Esophagus squamous epithelium (tissue), 5 donors: ENCODE measurements at regions not wholly inside any gene's neighbourhood (a gene's known extent, or its start where the extent isn't known, plus 50 kb on each side); places are given as distances from the start of the nearest gene placed in this dataset.

Experiments used
- DNase-seq: peaks from one replicate; lab custom pipeline; 2025; lab: John Stamatoyannopoulos, UW
- H3K27ac ChIP-seq, 4 donors: fragments of 200-600 bp; sonication (generic); one replicate each; pipeline ENCODE4 v1.5.1; 2016 to 2019; ENCODE audit warnings: mild to moderate bottlenecking in 1 of 4
- H3K27me3 ChIP-seq, 4 donors: fragments of 200-600 bp; sonication (generic); 1 replicate in 3 of 4; 2 replicates in 1 of 4; pipeline versions ENCODE4 v1.5.1 to v1.6.0; 2017 to 2021; ENCODE audit warnings: antibody characterized with exemption in 1 of 4
- H3K36me3 ChIP-seq, 3 donors: fragments of 200-600 bp; sonication (generic); one replicate each; pipeline ENCODE4 v1.5.1; 2016 to 2019
- H3K4me1 ChIP-seq, 3 donors: fragments of 200-600 bp; sonication (generic); one replicate each; pipeline ENCODE4 v1.5.1; 2017 to 2019
- H3K4me3 ChIP-seq, 4 donors: fragments of 200-600 bp; sonication (generic); 1 replicate in 3 of 4; 2 replicates in 1 of 4; pipeline ENCODE4 v1.5.1; 2016 to 2019; ENCODE audit warnings: mild to moderate bottlenecking in 2 of 4, moderate library complexity in 1 of 4
- H3K9me3 ChIP-seq, 3 donors: fragments of 200-600 bp; sonication (generic); one replicate each; pipeline ENCODE4 v1.5.1; 2016 to 2019
- POLR2A ChIP-seq, 4 donors: fragments of 450-650 bp; IDR thresholded peaks; one replicate each; pipeline ENCODE4 v1.6.1; 2017; ENCODE audit warnings: antibody characterized with exemption in 4 of 4, mild to moderate bottlenecking in 4 of 4, moderate library complexity in 3 of 4
- WGBS, 2 donors: methylation state at CpG; one replicate each; pipeline ENCODE4 v1.1.5; 2018; 5-methylcytosine and 5-hydroxymethylcytosine counted together
- intact Hi-C: fragments of 100-400 bp; cut with DNase I; formaldehyde crosslinking; loops from one replicate; pipeline ENCODE4 v1.15.0; 2022
- TF ChIP-seq, protein P1 (sequence below), 6 experiments: fragments of 450-650 bp in 4 of 6; fragments of 200-600 bp in 2 of 6; sonication (generic) in 2 of 6; IDR thresholded peaks; one replicate each; pipeline ENCODE4 v1.5.1; 2016 to 2019; ENCODE audit warnings: antibody characterized with exemption in 6 of 6, mild to moderate bottlenecking in 4 of 6, moderate library complexity in 4 of 6
- donor health status: DM: yes; HTN: yes; CAD: no.

DNA sequence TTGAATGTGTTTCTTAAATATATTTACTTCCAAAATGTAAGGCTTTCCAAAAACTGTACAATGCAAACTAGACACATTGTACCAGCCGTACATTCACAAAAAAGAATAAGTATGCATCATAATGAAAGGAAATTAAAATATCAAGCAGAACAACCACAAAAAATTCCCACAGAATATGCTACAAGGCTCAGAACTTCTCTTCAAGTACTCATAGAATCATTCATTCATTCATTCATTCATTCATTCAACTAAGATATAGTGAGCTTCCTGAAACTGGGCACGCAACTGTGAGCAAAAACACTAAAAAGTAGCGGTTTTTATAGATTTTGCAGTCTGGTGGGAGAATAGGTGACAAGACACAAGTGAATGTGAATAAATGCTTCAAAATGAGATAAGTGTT is 690.1 kb downstream of the KCNA4 start:
- DNase-seq = no peak
- no peak overlapping the region for H3K27ac ChIP-seq
- no peaks in the 10 kb centered on the region for H3K9me3 ChIP-seq
- no peaks in the 10 kb centered on the region for H3K36me3 ChIP-seq
- 72 to 84% methylated on average over 3 of the region's 3 CpGs for WGBS, 2 donors
- no peak overlapping the region for H3K4me3 ChIP-seq
- no peaks in the 10 kb centered on the region for H3K4me1 ChIP-seq
- intact Hi-C loops = no loop called here
- H3K27me3 ChIP-seq = peaks cover 0 to 9% (median 0%) of the 10 kb centered on the region in 4 donors
- no peak for TF ChIP-seq POLR2A (IDR thresholded peaks at IDR 0.05)
- TF ChIP-seq, protein P1, sequence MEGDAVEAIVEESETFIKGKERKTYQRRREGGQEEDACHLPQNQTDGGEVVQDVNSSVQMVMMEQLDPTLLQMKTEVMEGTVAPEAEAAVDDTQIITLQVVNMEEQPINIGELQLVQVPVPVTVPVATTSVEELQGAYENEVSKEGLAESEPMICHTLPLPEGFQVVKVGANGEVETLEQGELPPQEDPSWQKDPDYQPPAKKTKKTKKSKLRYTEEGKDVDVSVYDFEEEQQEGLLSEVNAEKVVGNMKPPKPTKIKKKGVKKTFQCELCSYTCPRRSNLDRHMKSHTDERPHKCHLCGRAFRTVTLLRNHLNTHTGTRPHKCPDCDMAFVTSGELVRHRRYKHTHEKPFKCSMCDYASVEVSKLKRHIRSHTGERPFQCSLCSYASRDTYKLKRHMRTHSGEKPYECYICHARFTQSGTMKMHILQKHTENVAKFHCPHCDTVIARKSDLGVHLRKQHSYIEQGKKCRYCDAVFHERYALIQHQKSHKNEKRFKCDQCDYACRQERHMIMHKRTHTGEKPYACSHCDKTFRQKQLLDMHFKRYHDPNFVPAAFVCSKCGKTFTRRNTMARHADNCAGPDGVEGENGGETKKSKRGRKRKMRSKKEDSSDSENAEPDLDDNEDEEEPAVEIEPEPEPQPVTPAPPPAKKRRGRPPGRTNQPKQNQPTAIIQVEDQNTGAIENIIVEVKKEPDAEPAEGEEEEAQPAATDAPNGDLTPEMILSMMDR (IDR thresholded peaks at IDR 0.05) = no peak

DNA sequence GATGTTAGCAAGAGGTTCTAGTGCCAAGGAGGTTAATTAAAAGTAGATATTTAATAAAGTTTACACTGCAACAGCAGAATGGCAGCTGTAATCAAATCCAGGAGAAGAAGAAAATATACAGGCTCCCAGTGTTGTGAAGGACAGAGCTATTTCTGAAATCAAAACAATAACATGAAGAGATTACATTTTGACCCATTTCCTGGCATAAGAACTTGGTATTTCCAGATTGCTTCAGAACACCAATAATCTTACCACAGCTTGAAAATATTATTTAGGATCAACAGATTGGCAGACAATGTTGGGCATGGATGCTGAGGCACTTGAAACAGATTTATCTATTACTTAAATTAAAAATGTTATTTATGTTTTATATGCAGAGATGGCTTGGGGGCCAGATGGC is 692.5 kb downstream of the KCNA4 start:
- Histone ChIP-seq H3K27me3 (peaks cover 0 to under 1% (median 0%) of the 10 kb centered on the region in 4 donors), H3K36me3 (no peaks in the 10 kb centered on the region), H3K4me3 (no peak overlapping the region), H3K4me1 (no peaks in the 10 kb centered on the region), H3K27ac (no peak overlapping the region), H3K9me3 (no peaks in the 10 kb centered on the region)
- no peak for DNase-seq
- no peak for TF ChIP-seq POLR2A (IDR thresholded peaks at IDR 0.05)
- TF ChIP-seq, protein P1 (IDR thresholded peaks at IDR 0.05) = no peak
- intact Hi-C loops = no loop called here

DNA sequence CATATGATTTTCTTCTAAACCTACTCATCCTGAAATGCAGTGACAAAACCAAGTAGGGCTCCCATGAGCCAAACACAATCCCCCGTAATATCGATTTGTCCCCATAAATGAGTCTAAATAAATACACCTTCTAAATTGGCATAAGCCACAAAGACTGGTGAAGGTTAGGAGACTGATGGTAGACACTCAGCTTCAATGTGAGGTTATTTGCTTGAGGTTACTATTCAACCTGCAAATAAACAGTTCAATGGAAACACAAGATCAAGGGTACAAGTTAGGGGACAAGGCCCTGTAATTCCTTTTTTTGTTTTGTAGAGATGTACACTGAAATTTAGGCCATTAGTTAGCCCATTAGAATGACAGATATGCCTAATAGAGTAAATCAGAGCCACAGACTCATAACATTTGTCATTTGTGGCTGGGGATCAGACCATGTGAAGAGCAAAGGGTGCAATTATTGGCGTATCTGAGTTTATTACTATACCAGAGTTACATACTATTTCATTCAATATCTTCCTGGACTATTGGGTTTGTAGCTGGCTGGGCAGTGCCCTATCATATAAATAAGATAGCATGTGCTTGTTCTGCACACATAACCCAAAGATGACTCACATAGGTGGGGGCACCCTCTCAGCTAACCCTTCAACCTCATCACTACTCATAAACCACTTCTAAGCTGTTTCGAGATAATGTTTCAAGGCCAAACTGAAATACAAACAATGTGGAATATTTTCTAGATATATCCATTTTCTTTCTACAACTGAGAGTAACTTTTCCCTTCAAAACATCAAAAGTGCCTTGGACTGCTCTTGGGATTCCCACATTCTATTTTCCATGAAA is 695.3 kb downstream of the KCNA4 start:
- WGBS, 2 donors = 78 to 85% methylated on average over 4 of the region's 4 CpGs
- intact Hi-C loops = no loop called here

DNA sequence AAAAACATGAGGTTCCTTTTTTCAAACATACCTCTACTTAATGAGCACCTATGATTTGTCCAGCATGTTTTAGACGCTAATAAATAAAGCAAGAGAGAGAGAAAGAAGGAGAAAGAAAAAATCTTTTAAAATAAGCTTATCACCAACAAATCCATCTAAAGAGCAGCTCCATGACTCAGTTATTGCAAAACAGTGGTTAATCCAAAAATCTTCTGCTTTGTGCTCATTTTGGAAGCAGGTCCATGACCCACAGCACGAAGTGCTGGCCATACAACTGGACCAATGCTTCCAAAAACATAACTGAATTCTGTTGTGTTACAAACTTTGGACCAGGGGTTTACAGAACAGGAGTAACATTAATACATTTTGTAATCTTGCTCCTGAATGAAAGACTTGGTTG is 696.6 kb downstream of the KCNA4 start:
- Histone ChIP-seq H3K27ac (no peak overlapping the region), H3K4me3 (no peak overlapping the region), H3K27me3 (no peaks in the 10 kb centered on the region), H3K9me3 (no peaks in the 10 kb centered on the region), H3K4me1 (no peaks in the 10 kb centered on the region), H3K36me3 (no peaks in the 10 kb centered on the region)
- no peak for TF ChIP-seq POLR2A (IDR thresholded peaks at IDR 0.05)
- TF ChIP-seq, protein P1 (IDR thresholded peaks at IDR 0.05) = no peak
- 50 to 55% methylated on average over 2 of the region's 2 CpGs for WGBS, 2 donors
- no peak for DNase-seq
- intact Hi-C loops = no loop called here

More for the DNA sequence above, 695.3 kb downstream of the KCNA4 start:
- Histone ChIP-seq H3K27me3 (no peaks in the 10 kb centered on the region), H3K36me3 (no peaks in the 10 kb centered on the region), H3K4me3 (no peak overlapping the region), H3K4me1 (no peaks in the 10 kb centered on the region), H3K27ac (no peak overlapping the region), H3K9me3 (no peaks in the 10 kb centered on the region)
- no peak for DNase-seq
- TF ChIP-seq POLR2A (IDR thresholded peaks at IDR 0.05) = no peak

DNA sequence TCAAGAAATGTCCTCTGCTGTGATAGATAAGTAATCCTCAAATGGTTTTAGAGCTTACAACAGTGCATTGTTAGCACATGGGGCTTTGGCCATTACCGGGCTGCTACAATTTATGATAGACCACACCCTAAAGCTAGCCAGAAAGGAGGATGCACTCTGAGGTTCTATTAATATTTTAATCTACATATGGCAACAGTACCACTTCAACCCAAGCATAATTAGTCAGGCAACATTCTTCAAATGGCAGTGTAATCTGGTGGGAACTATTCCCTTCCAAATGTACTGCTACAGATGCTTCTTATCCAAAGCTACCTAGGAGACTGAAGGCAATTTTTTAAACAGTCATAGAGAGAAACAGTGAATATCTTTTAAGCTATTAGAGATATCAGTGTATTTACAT is 697.6 kb downstream of the KCNA4 start:
- no peak for DNase-seq
- no peak for TF ChIP-seq POLR2A (IDR thresholded peaks at IDR 0.05)
- no peaks in the 10 kb centered on the region for H3K9me3 ChIP-seq
- intact Hi-C loops = no loop called here
- no peaks in the 10 kb centered on the region for H3K27me3 ChIP-seq
- no peak overlapping the region for H3K27ac ChIP-seq
- no peaks in the 10 kb centered on the region for H3K36me3 ChIP-seq
- H3K4me3 ChIP-seq = no peak overlapping the region
- WGBS, 2 donors = 29 to 54% methylated on average over 1 of the region's 1 CpG
- H3K4me1 ChIP-seq = no peaks in the 10 kb centered on the region

DNA sequence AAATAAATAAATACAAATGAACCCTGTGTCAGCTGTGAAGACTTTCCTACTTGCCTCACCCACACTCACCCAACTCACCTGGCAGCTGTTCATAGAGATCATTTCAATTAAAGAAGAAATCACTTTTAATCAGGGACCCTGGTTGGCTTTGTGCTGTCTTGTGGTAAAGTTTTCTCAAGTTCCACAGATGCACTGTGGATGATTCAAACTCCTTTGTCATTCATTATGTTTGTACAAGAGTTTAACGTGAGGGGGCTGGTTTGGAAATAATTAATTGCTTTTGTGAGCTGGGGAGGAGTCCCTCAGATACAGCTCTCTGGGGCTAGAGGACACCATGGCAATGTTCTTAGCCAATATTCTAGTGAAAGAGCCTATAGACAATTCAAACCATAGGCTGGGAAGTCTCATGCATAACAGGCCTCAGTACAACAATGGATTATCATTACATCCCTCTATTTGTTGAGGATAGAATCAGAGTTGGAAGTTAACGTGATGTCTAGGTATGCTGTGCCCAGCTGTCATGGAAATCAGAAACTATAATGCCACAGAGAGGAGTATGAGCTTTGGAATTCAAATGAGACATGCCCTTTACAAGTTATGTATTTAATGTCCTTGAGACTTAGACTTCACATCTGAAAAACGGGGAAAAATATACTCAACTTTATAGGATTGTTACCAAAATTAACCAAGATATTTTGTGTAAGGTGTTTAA is 698.5 kb downstream of the KCNA4 start:
- Histone ChIP-seq H3K27ac (no peak overlapping the region), H3K36me3 (no peaks in the 10 kb centered on the region), H3K4me1 (no peaks in the 10 kb centered on the region), H3K4me3 (no peak overlapping the region), H3K27me3 (no peaks in the 10 kb centered on the region), H3K9me3 (no peaks in the 10 kb centered on the region)
- no peak for TF ChIP-seq POLR2A (IDR thresholded peaks at IDR 0.05)
- TF ChIP-seq, protein P1 (IDR thresholded peaks at IDR 0.05) = no peak
- no peak for DNase-seq
- intact Hi-C loops = no loop called here
- WGBS, 2 donors = 52 to 53% methylated on average over 3 of the region's 3 CpGs
